GM18508 (cell line): ENCODE measurements at regions not wholly inside any gene's neighbourhood (a gene's known extent, or its start where the extent isn't known, plus 50 kb on each side); places are given as distances from the start of the nearest gene placed in this dataset.
"Not testable (repeated sequence)": the region's sequence is repeated elsewhere in the genome, so short reads cannot be mapped to it uniquely, and the experiment has no call there.

Experiments used
- ATAC-seq: cut with Tn5 transposase; IDR thresholded peaks from one replicate; pipeline ENCODE4 v1.9.1; 2021; ENCODE audit warnings: moderate number of reproducible peaks; ENCODE audit not compliant: insufficient read depth, unreplicated experiment

- ATAC-seq, result no peak
Measured at GRCh38 chr14:37711356-37711830, 116.0 kb downstream of the TTC6 start.

GRCh38 chr14:37711831-37712475 is 116.5 kb downstream of the TTC6 start:
- ATAC-seq, result no peak

GRCh38 chr14:37712476-37712860 is 117.0 kb downstream of the TTC6 start:
- ATAC-seq, result not testable (repeated sequence)

GRCh38 chr14:37712976-37713431 is 117.6 kb downstream of the TTC6 start:
- ATAC-seq, result no peak

GRCh38 chr14:37720131-37720530 is 124.7 kb downstream of the TTC6 start:
- ATAC-seq, result no peak

- no peak for ATAC-seq
Measured at GRCh38 chr14:37721976-37722659, 126.7 kb downstream of the TTC6 start.

GRCh38 chr14:37723515-37723914 is 128.1 kb downstream of the TTC6 start:
- ATAC-seq, result no peak

- ATAC-seq, result no peak
Measured at GRCh38 chr14:37726708-37727107, 131.3 kb downstream of the TTC6 start.

- ATAC-seq, result no peak
Measured at GRCh38 chr14:37729218-37729617, 133.8 kb downstream of the TTC6 start.

GRCh38 chr14:37731094-37731493 is 135.7 kb downstream of the TTC6 start:
- ATAC-seq, result no peak

GRCh38 chr14:37745657-37746056 is 150.2 kb downstream of the TTC6 start:
- no peak for ATAC-seq

GRCh38 chr14:37746140-37746832 is 150.9 kb downstream of the TTC6 start:
- ATAC-seq, result no peak

GRCh38 chr14:37753459-37753858 is 158.0 kb downstream of the TTC6 start:
- no peak for ATAC-seq

- ATAC-seq, result not testable (repeated sequence)
Measured at GRCh38 chr14:37760275-37760674, 164.8 kb downstream of the TTC6 start.

GRCh38 chr14:37763266-37763665 is 167.8 kb downstream of the TTC6 start:
- no peak for ATAC-seq

GRCh38 chr14:37772283-37772682 is 176.9 kb downstream of the TTC6 start:
- ATAC-seq, result not testable (repeated sequence)

- ATAC-seq, result no peak
Measured at GRCh38 chr14:37776791-37777499, 181.5 kb downstream of the TTC6 start.

- no peak for ATAC-seq
Measured at GRCh38 chr14:37778135-37778943, 182.9 kb downstream of the TTC6 start.

GRCh38 chr14:37779480-37779879 is 184.1 kb downstream of the TTC6 start:
- ATAC-seq, result no peak

- not testable (repeated sequence) for ATAC-seq
Measured at GRCh38 chr14:37780731-37781130, 185.3 kb downstream of the TTC6 start.
